ENCODE measurements at regions not wholly inside any gene's neighbourhood (a gene's known extent, or its start where the extent isn't known, plus 50 kb on each side); places are given as distances from the start of the nearest gene placed in this dataset.

DNA sequence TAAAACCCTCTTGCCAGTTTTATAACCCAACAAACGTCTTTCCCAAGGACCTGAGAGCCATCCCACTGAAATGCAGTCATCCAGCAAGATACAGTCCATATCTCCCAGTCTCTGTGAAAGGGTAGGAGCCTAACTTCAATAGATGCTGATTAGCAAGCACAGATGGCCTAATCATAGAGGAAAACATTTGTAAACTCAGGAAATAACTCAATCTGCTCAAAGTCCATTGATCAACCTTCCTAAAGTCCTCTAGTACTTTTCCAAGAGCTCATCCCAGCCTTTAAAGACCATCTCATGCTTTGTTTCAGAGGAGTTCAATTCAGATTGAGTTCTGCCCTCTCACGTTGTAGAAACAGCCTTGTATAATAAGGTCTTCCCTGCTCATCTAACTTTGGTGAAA lies 324.2 kb downstream of the MRPS30 start:
- TF ChIP-seq CTCF (IDR thresholded peaks at IDR 0.05; ENCODE audit: insufficient read depth, low read depth, low read length), result no peak
- TF ChIP-seq EZH2 (IDR thresholded peaks at IDR 0.05; ENCODE audit: insufficient read depth, low read length), result no peak

Data from astrocyte (in vitro differentiated cells and primary cell).